ENCODE measurements at regions not wholly inside any gene's neighbourhood (a gene's known extent, or its start where the extent isn't known, plus 50 kb on each side); places are given as distances from the start of the nearest gene placed in this dataset.

DNA sequence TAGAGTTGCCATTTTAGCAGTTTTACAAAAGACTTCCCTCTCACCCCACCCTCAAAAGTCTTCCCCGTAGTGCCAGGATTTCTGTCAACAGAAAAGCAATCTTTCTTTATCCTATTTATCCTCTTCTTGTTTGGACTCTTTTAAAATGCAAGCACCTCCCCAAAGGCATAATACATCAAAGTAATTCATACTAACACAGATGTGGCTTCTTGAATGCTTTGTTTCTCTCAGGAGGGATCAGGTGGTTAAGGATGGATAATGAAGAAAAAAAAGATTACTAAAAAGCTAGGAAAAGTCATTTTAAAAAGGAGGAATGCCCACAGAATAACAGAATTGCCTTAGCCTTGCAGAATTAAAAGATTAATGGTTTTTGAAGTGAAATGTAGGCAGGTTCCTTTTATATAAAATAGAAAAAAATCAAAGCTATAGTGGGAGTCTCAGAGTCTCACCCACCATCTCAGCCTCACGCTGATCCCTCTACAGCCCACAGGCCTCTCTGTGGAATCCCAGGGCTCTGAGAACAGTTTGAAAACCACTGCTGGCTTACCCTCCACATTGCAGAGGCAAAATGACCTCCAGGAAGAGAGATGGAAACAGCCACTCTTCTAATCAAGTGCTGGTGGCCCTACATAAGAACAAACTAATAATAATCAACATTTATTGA is 102.2 kb downstream of the GCNT1 start:
- Histone ChIP-seq H3K23ac (ENCODE audit: insufficient read length, low read depth, low read length) (no peak overlapping the region), H3K4ac (ENCODE audit: low read depth, low read length) (no peak overlapping the region), H4K5ac (ENCODE audit: insufficient read length, low read depth, low read length) (no peak overlapping the region), H2BK15ac (ENCODE audit: low read depth, low read length) (no peak overlapping the region), H3K79me1 (ENCODE audit: insufficient read depth, low read depth, low read length, poor library complexity, severe bottlenecking) (no peaks in the 10 kb centered on the region), H3K4me1 (ENCODE audit: insufficient read depth, low read length) (no peaks in the 10 kb centered on the region), H2AK5ac (ENCODE audit: insufficient read length, low read length) (no peak overlapping the region), H4K20me1 (ENCODE audit: control insufficient read depth, insufficient read depth, insufficient read length) (no peaks in the 10 kb centered on the region), H2AFZ (ENCODE audit: low read length) (no peak overlapping the region), H3K9me3 (ENCODE audit: control insufficient read depth, low read depth, low read length) (no peaks in the 10 kb centered on the region), H3K27ac (ENCODE audit: insufficient read length, low read depth, low read length) (no peak overlapping the region), H3K4me2 (ENCODE audit: insufficient read depth, insufficient read length, low read length) (no peak overlapping the region), H3K18ac (ENCODE audit: insufficient read length, low read depth, low read length) (no peak overlapping the region), H3K23me2 (ENCODE audit: insufficient read length, low read depth, low read length, poor library complexity, severe bottlenecking) (no peaks in the 10 kb centered on the region), H3K56ac (ENCODE audit: insufficient read length, low read depth, low read length) (no peak overlapping the region), H2BK120ac (ENCODE audit: low read depth, low read length, poor library complexity, severe bottlenecking) (no peak overlapping the region), H3T11ph (ENCODE audit: low read length) (no peak overlapping the region), H3K9ac (ENCODE audit: extremely low read depth, insufficient read length, low read length) (no peak overlapping the region), H2BK5ac (ENCODE audit: insufficient read length, low read length) (no peak overlapping the region), H4K8ac (replicated peaks; ENCODE audit: insufficient read length, low read depth, low read length) (no peak overlapping the region), H3K79me2 (ENCODE audit: insufficient read depth, low read length) (no peaks in the 10 kb centered on the region), H2BK12ac (ENCODE audit: insufficient read length, low read depth, low read length) (no peak overlapping the region), H4K91ac (ENCODE audit: insufficient read length, low read depth, low read length) (no peak overlapping the region), H3K14ac (ENCODE audit: insufficient read depth, low read length) (no peak overlapping the region), H3K27me3 (ENCODE audit: insufficient read depth, low read length) (no peaks in the 10 kb centered on the region), H2BK20ac (ENCODE audit: low read depth, low read length, poor library complexity, severe bottlenecking) (no peak overlapping the region)
- Mint-ChIP-seq H3K36me3 (ENCODE audit: insufficient read depth in 1 of 3, low read depth in 3 of 3) (0 out of 7 replicates have a peak, but pooled peaks cover 0 to 4% (median 0%) of the 10 kb centered on the region in 3 experiments), H3K4me1 (peaks cover 23 to 26% of the 10 kb centered on the region in 2 experiments), H3K27me3 (ENCODE audit: low read depth) (no peaks in the 10 kb centered on the region), H3K27ac (peak overlapping the region in 1 of 3 experiments; percentile 16; a peak in 1 of 7 replicates), H3K9me3 (peaks cover 0 to 5% of the 10 kb centered on the region in 2 experiments; a peak in 3 of 5 replicates), H3K4me3 (no peak overlapping the region)
- no peak for DNase-seq
- WGBS (ENCODE audit: extremely low coverage, insufficient read length, low lambda C conversion rate): no CpG with 5 or more reads among the region's 2 CpGs
- TF ChIP-seq, protein P1, sequence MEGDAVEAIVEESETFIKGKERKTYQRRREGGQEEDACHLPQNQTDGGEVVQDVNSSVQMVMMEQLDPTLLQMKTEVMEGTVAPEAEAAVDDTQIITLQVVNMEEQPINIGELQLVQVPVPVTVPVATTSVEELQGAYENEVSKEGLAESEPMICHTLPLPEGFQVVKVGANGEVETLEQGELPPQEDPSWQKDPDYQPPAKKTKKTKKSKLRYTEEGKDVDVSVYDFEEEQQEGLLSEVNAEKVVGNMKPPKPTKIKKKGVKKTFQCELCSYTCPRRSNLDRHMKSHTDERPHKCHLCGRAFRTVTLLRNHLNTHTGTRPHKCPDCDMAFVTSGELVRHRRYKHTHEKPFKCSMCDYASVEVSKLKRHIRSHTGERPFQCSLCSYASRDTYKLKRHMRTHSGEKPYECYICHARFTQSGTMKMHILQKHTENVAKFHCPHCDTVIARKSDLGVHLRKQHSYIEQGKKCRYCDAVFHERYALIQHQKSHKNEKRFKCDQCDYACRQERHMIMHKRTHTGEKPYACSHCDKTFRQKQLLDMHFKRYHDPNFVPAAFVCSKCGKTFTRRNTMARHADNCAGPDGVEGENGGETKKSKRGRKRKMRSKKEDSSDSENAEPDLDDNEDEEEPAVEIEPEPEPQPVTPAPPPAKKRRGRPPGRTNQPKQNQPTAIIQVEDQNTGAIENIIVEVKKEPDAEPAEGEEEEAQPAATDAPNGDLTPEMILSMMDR (conservative IDR thresholded peaks at IDR 0.05): no peak

Data from H9 (cell line).